GM10266 (cell line): ENCODE measurements at regions not wholly inside any gene's neighbourhood (a gene's known extent, or its start where the extent isn't known, plus 50 kb on each side); places are given as distances from the start of the nearest gene placed in this dataset.
A peak's percentile ranks its signal among the peaks of the same experiment; 100 is the strongest.
"Not testable (repeated sequence)": the region's sequence is repeated elsewhere in the genome, so short reads cannot be mapped to it uniquely, and the experiment has no call there.

Experiments used
- DNase-seq: peaks from one replicate; pipeline ENCODE4 v3.0.0; 2012; ENCODE audit errors: extremely low spot score
- CTCF ChIP-seq: IDR thresholded peaks from 2 replicates; pipeline ENCODE4 v1.5.1; 2012; ENCODE audit warnings: mild to moderate bottlenecking, low read depth; ENCODE audit not compliant: control insufficient read depth, insufficient read depth; ENCODE audit errors: missing control alignments

- DNase-seq: not testable (repeated sequence)
- TF ChIP-seq CTCF: peak; percentile 29
These were observed 50.0 kb upstream of the TGIF2LX start for GRCh38 chrX:89871662-89872061.
